GM19324 (cell line): ENCODE measurements at regions not wholly inside any gene's neighbourhood (a gene's known extent, or its start where the extent isn't known, plus 50 kb on each side); places are given as distances from the start of the nearest gene placed in this dataset.

Experiments used
- ATAC-seq: cut with Tn5 transposase; IDR thresholded peaks from one replicate; pipeline ENCODE4 v1.9.1; 2021; ENCODE audit warnings: mild to moderate bottlenecking, moderate library complexity; ENCODE audit not compliant: unreplicated experiment, low FRiP score

- no peak for ATAC-seq
Observed at GRCh38 chr13:24042710-24043440, 117.6 kb upstream of the SPATA13 start.

GRCh38 chr13:24043590-24044350 is 116.8 kb upstream of the SPATA13 start:
- no peak for ATAC-seq

GRCh38 chr13:24045597-24045996 is 114.9 kb upstream of the SPATA13 start:
- no peak for ATAC-seq

- ATAC-seq: no peak
Observed at GRCh38 chr13:24050292-24050711, 110.2 kb upstream of the SPATA13 start.

GRCh38 chr13:24050796-24051715 is 109.5 kb upstream of the SPATA13 start:
- no peak for ATAC-seq

- no peak for ATAC-seq
Observed at GRCh38 chr13:24052547-24053518, 107.7 kb upstream of the SPATA13 start.

GRCh38 chr13:24053519-24054251 is 106.8 kb upstream of the SPATA13 start:
- no peak for ATAC-seq

- ATAC-seq: no peak
Observed at GRCh38 chr13:24056616-24057137, 103.8 kb upstream of the SPATA13 start.

GRCh38 chr13:24060993-24061392 is 99.5 kb upstream of the SPATA13 start:
- no peak for ATAC-seq

- ATAC-seq: no peak
Observed at GRCh38 chr13:24063281-24063877, 97.1 kb upstream of the SPATA13 start.

GRCh38 chr13:24064371-24064770 is 96.1 kb upstream of the SPATA13 start:
- no peak for ATAC-seq

- ATAC-seq: no peak
Observed at GRCh38 chr13:24065176-24065575, 95.3 kb upstream of the SPATA13 start.

- no peak for ATAC-seq
Observed at GRCh38 chr13:24066405-24067295, 93.9 kb upstream of the SPATA13 start.

GRCh38 chr13:24068472-24068871 is 92.0 kb upstream of the SPATA13 start:
- no peak for ATAC-seq

- ATAC-seq: no peak
Observed at GRCh38 chr13:24071016-24071415, 89.5 kb upstream of the SPATA13 start.

GRCh38 chr13:24071423-24072075 is 89.0 kb upstream of the SPATA13 start:
- ATAC-seq: no peak

GRCh38 chr13:24073657-24074056 is 86.9 kb upstream of the SPATA13 start:
- ATAC-seq: no peak
